Motor neuron (in vitro differentiated cells): ENCODE measurements at regions not wholly inside any gene's neighbourhood (a gene's known extent, or its start where the extent isn't known, plus 50 kb on each side); places are given as distances from the start of the nearest gene placed in this dataset.
"Not testable (repeated sequence)": the region's sequence is repeated elsewhere in the genome, so short reads cannot be mapped to it uniquely, and the experiment has no call there.

ENCODE experiments used
- ATAC-seq, 8 experiments: fragments of 200-7000 bp; cut with Tn5 transposase; replicated peaks in 6 of 8; 2 replicates each; pipeline ENCODE4 v1.8.0; 2021; ENCODE audit warnings: mild to moderate bottlenecking in 8 of 8, moderate library complexity in 8 of 8
- H3K27ac ChIP-seq, 2 donors: fragments of 250-450 bp; sonication (Bioruptor Pico); 2 replicates each; pipeline ENCODE4 v1.9.0; 2021; ENCODE audit warnings: antibody characterized with exemption in 2 of 2, mild to moderate bottlenecking in 2 of 2, moderate library complexity in 1 of 2
- H3K4me1 ChIP-seq, 2 donors: fragments of 250-450 bp; sonication (Bioruptor Pico); replicated peaks in 1 of 2; 2 replicates each; pipeline ENCODE4 v1.6.1; 2021; ENCODE audit warnings: antibody characterized with exemption in 2 of 2, mild to moderate bottlenecking in 2 of 2, moderate library complexity in 1 of 2
- H3K4me3 ChIP-seq, 5 donors: fragments of 250-450 bp; sonication (Bioruptor Pico); 2 replicates each; pipeline ENCODE4 v1.9.0; 2021; ENCODE audit warnings: antibody characterized with exemption in 5 of 5, mild to moderate bottlenecking in 5 of 5, moderate library complexity in 4 of 5
- WGBS, 10 experiments: fragments of 450-650 bp; shearing (Covaris generic); methylation state at CpG; one replicate each; pipeline ENCODE4 v1.0.0; 2022; 5-methylcytosine and 5-hydroxymethylcytosine counted together
- in situ Hi-C, 9 experiments: fragments of 400-800 bp; cut with MboI; loops; one replicate each; pipeline ENCODE4 v1.15.0; 2021; ENCODE audit warnings: low sequenced_read_pairs in 9 of 9, low pct_unique_long_range_greater_than_20kb in 2 of 9; ENCODE audit not compliant: unreplicated experiment in 9 of 9

- 0% methylated on average over 1 of the region's 1 CpG; no CpG with 5 or more reads in 9 of the 10 experiments for WGBS, 10 experiments
- peaks cover 0 to 6% of the 10 kb centered on the region in 2 donors for H3K4me1 ChIP-seq
- H3K4me3 ChIP-seq: no peak overlapping the region
- ATAC-seq: no peak
- in situ Hi-C loops: no loop called here
- no peak overlapping the region for H3K27ac ChIP-seq
Observed at GRCh38 chr6:140003217-140003616, 628.8 kb upstream of the CITED2 start.

DNA sequence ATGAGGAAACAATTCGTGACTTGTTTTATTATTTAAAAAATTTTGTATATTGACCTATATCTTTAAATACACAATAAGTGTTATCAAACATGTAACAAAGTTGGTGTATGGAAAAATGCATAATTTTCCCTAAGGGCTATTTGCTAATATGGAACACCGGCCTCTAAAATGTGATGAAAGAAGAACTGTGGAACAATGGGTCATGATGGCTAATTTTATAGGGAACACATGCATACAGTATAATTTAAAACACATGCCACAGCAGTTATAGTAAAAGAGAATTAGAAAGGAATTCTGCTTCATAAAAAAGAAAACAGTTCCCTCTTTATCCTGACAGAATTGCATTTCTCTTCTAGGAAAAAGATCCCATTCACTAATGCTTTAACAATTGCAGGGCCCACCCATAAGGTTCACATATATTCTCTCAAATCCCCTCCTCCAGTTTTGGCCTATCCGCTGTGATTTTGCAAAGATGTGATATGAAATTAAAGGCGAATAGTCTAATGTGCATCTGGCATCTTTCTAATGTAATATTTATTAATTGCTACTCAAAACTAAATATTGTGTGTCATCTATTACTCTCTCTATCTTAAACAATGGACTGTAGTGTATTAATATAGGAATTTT, 628.1 kb upstream of the CITED2 start:
- in situ Hi-C loops: no loop called here
- ATAC-seq: peak in 2 of 8 experiments; percentile 23 to 73
- H3K27ac ChIP-seq: no peak overlapping the region
- H3K4me3 ChIP-seq: no peak overlapping the region
- 0 to 100% (median 73%) methylated on average over 1 to 4 of the region's 4 CpGs for WGBS, 10 experiments
- peaks cover 0 to 6% of the 10 kb centered on the region in 2 donors for H3K4me1 ChIP-seq

- Histone ChIP-seq H3K27ac (no peak overlapping the region), H3K4me1 (peaks cover 0 to 6% of the 10 kb centered on the region in 2 donors), H3K4me3 (no peak overlapping the region)
- in situ Hi-C loops: no loop called here
- 0 to 96% (median 62%) methylated on average over 1 to 5 of the region's 5 CpGs for WGBS, 10 experiments
- peak in 2 of 8 experiments; percentile 30 to 34 for ATAC-seq
Observed at GRCh38 chr6:140001821-140002341, 627.4 kb upstream of the CITED2 start.

- in situ Hi-C loops: no loop called here
- Histone ChIP-seq H3K27ac (no peak overlapping the region), H3K4me1 (peaks cover 0 to 6% of the 10 kb centered on the region in 2 donors), H3K4me3 (no peak overlapping the region)
- 0 to 100% (median 86%) methylated on average over 1 to 2 of the region's 2 CpGs; no CpG with 5 or more reads in 1 of the 10 experiments for WGBS, 10 experiments
- ATAC-seq: peak in 3 of 8 experiments; percentile 24 to 38 (median 31)
Observed at GRCh38 chr6:140001005-140001404, 626.6 kb upstream of the CITED2 start.

- H3K27ac ChIP-seq, in situ Hi-C loops, ATAC-seq, H3K4me1 ChIP-seq, H3K4me3 ChIP-seq: not testable (repeated sequence)
- 90% methylated on average over 2 of the region's 18 CpGs; no CpG with 5 or more reads in 9 of the 10 experiments for WGBS, 10 experiments
Observed at GRCh38 chr6:139999661-140000060, 625.2 kb upstream of the CITED2 start.

DNA sequence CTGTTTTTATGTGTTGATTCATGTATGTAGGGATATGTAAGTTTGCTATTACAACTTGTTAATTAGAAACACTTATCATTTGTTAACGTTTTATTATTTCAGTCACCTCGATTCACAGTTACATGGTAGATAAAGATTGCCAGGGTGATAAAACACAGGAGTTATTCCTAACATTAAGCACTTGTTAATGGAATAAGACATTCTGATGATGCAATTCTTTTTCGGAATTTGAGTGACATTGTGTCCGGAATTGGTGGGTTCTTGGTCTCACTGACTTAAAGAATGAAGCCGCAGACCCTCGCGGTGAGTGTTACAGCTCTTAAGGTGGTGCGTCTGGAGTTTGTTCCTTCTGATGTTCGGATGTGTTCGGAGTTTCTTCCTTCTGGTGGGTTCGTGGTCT, 624.0 kb upstream of the CITED2 start:
- 71 to 100% (median 93%) methylated on average over 1 to 7 of the region's 11 CpGs; no CpG with 5 or more reads in 1 of the 10 experiments for WGBS, 10 experiments
- in situ Hi-C loops, ATAC-seq, H3K4me1 ChIP-seq, H3K27ac ChIP-seq, H3K4me3 ChIP-seq: not testable (repeated sequence)

- ATAC-seq: peak in 1 of 8 experiments; percentile 25
- WGBS, 10 experiments: 33 to 100% (median 92%) methylated on average over 1 to 5 of the region's 6 CpGs; no CpG with 5 or more reads in 2 of the 10 experiments
- in situ Hi-C loops: no loop called here
- H3K4me3 ChIP-seq: no peak overlapping the region
- H3K27ac ChIP-seq: no peak overlapping the region
- H3K4me1 ChIP-seq: no peaks in the 10 kb centered on the region
Observed at GRCh38 chr6:139996253-139996834, 621.9 kb upstream of the CITED2 start.

DNA sequence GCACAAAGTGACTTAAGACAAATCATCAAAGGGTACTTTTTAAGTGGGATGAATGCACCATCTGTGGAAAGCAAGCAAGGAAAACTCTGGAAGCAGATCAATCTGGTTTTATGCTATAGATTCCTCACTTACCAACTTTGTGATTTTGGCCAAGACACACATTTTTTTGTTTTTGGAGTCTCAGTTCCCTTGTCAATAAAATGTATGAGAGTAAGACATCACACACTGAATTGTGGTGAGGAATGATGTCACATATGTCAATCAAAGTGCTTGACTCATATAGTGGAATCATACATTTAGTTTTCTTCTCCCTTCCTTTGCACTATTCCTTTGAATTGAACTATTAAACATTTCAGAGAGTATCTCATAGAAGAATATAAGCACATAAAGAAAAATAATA, 620.5 kb upstream of the CITED2 start:
- ATAC-seq: no peak
- no peak overlapping the region for H3K27ac ChIP-seq
- H3K4me3 ChIP-seq: no peak overlapping the region
- no peaks in the 10 kb centered on the region for H3K4me1 ChIP-seq
- in situ Hi-C loops: no loop called here

DNA sequence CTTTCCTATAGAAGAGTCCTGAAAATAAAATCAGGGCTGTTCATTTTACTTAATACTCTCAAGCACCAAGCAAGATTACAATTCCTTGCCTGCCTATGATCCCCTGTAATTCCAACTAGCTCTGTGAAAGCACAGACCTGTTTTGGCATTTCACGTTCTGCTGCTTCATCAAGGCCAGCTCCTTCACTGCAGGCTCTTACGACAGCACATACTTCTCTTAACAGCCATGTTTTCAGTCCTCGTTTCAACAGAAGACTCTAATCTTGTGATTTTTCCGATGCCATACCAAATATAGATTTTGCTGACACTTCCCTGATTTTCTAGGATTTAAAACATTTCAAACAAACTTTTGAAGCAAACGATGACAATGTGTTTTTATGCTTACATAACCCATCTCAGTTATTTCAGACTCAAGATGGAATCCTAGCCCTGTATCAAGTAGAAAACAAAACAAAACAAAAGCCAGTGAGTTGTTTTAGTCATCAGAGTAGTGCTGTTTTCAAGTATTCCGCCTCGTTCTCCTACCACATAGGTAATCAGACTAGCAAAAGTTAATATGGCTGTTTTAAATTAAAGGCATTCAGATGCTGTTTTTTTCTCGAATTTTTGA, 616.5 kb upstream of the CITED2 start:
- no peak for ATAC-seq
- H3K4me3 ChIP-seq: no peak overlapping the region
- in situ Hi-C loops: no loop called here
- H3K4me1 ChIP-seq: no peaks in the 10 kb centered on the region
- H3K27ac ChIP-seq: no peak overlapping the region
- 46 to 100% (median 77%) methylated on average over 1 to 8 of the region's 8 CpGs for WGBS, 10 experiments

DNA sequence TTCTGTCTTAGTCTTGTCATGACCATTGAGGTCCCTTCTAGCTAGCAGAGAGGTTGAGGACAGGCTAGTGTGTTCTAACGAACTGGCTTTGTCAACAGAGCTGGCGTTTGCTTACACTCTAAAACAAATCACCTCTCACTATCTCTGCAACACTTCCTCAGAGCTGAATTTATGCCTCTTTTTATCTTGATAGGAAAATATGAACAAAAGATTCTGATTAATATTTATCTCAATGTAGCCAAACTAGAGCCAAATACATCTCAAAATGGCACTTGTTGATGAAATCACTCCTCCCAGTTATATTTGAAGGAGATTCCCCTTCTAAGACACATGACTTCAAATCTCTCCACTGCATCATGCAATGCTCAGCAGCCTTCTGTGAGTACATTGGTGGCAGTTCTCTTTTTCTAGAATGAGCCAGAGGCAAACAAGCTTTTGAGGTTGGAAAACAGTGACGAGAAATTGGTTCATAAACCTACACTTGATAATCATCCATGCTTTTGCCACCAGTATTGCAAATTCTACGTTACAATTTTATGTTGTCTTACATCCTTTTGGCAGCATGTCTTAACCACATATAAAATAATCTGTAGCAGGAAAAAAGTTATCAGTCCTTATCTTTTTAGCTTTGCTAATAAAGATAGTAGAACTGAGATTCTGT, 615.7 kb upstream of the CITED2 start:
- no peak overlapping the region for H3K27ac ChIP-seq
- WGBS, 10 experiments: 33 to 100% (median 69%) methylated on average over 1 to 4 of the region's 4 CpGs
- H3K4me3 ChIP-seq: no peak overlapping the region
- in situ Hi-C loops: no loop called here
- ATAC-seq: no peak
- no peaks in the 10 kb centered on the region for H3K4me1 ChIP-seq

DNA sequence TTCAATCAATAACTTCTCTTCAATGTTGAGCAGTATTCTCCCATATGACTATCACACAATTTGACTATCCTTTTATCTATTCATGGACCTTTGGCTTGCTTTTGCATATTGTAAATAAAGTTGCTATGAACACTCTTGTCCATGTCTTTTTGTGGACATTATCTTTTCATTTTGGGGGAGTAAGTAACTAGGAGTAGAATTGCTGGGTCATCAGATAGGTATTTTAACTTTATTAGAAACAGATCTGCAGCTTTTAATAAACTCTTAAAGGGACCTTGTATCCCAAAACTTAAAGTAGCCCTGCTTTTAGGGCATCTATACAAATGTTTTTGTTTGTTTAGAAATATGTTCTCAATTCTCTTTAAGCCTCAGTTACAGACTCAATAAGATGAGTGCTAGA, 614.2 kb upstream of the CITED2 start:
- in situ Hi-C loops: no loop called here
- no peaks in the 10 kb centered on the region for H3K4me1 ChIP-seq

DNA sequence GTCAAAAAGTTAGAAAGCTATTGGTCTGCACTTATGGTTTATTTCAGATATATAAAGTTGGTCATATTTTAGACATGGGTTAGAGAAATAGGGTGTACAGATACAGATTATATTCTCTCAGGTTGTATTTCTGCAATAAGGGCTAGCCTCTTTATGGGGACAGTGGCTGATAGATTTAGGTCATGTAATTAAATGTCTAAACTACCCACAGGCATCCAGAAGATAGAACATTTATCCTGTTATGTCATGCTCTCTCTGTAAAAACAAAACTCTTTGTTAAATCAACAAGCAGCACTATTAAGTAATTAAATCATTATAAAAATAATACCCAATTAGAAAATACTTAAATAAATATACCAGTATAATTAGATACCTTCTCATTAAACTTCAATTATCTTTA, 612.6 kb upstream of the CITED2 start:
- ATAC-seq: no peak
- H3K27ac ChIP-seq: no peak overlapping the region
- in situ Hi-C loops: no loop called here
- peaks cover 5 to 10% of the 10 kb centered on the region in 2 donors for H3K4me1 ChIP-seq
- H3K4me3 ChIP-seq: no peak overlapping the region

More for the DNA sequence above, 614.2 kb upstream of the CITED2 start:
- Histone ChIP-seq H3K4me3 (no peak overlapping the region), H3K27ac (no peak overlapping the region)
- no peak for ATAC-seq

DNA sequence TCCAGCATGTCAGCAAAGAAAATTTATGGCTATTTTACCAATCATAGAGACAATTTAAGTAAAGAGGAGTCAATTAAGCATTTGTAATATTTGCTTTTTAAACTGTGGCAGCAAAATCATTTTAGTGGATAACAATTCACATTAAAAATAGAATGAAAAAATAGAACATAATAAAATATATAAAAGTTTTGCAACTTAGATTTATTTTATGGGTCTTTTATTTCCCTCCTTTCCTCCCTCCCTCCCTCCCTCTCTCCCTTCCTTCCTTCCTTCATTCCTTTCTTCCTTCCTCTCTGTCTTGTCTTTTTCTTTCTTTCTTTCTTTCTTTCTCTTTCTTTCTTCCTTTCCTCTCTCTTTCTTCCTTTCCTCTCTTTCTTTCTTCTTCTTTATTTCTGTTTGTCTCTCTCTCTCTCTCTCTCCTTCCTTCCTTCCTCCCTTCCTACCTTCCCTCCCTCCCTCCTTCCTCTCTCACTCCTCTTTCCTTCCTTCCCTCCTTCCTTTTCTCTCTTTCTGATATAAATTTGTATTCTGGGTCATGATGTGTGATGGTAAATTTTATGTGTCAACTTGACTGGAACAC, 610.9 kb upstream of the CITED2 start:
- in situ Hi-C loops: no loop called here

More for the DNA sequence above, 610.9 kb upstream of the CITED2 start:
- H3K4me3 ChIP-seq: no peak overlapping the region
- H3K27ac ChIP-seq: no peak overlapping the region
- peaks cover 6 to 13% of the 10 kb centered on the region in 2 donors for H3K4me1 ChIP-seq
- ATAC-seq: no peak
